ENCODE measurements at regions not wholly inside any gene's neighbourhood (a gene's known extent, or its start where the extent isn't known, plus 50 kb on each side); places are given as distances from the start of the nearest gene placed in this dataset.

DNA sequence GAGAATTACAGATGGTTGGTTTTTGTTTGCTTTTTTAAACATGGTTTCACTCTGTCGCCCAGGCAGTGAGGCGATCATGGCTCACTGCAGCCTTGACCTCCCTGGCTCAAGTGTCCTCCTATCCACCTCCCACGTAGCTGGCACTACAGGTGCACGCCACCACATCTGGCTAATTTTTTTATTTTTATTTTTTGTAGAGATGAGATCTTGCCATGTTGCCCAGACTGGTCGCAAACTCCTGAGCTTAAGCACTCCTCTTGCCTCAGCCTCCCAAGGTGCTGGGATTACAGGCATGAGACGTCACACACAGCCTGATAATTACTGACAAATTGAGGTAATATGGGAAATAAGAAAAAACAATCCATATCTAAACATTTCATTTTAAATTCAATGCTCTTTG, 110.5 kb upstream of the ZSWIM2 start:
- Histone ChIP-seq H3F3A (replicated peaks; ENCODE audit: low read depth) (no peaks in the 10 kb centered on the region), H3K4me2 (no peak overlapping the region), H3K27ac (ENCODE audit: low read depth) (no peak overlapping the region), H4K20me1 (replicated peaks; ENCODE audit: insufficient read depth) (no peaks in the 10 kb centered on the region), H3K36me3 (ENCODE audit: insufficient read depth) (no peaks in the 10 kb centered on the region), H3K4me3 (no peak overlapping the region), H3K4me1 (ENCODE audit: insufficient read depth) (no peaks in the 10 kb centered on the region), H2AFZ (no peak overlapping the region), H3K9me2 (ENCODE audit: insufficient read depth) (no peaks in the 10 kb centered on the region; the same call in 1 of the 2 replicates), H3K27me3 (ENCODE audit: insufficient read depth) (no peaks in the 10 kb centered on the region), H3K79me2 (replicated peaks; ENCODE audit: insufficient read depth) (no peaks in the 10 kb centered on the region)
- DNase-seq (ENCODE audit: low spot score) (no peak), ATAC-seq (no peak)
- no peaks in the 10 kb centered on the region for H3K36me3 Mint-ChIP-seq (ENCODE audit: low read depth)
- no peak overlapping the region for H3K4me3 Mint-ChIP-seq
- peaks cover 5% of the 10 kb centered on the region for H3K27me3 Mint-ChIP-seq (ENCODE audit: insufficient read depth, low read depth, poor library complexity)
- TF ChIP-seq STAT1 (IDR thresholded peaks at IDR 0.05; ENCODE audit: unreplicated experiment) (no peak), POLR2AphosphoS5 (IDR thresholded peaks at IDR 0.05; ENCODE audit: low read depth) (no peak), EZH2 (IDR thresholded peaks at IDR 0.05; ENCODE audit: low read depth, unreplicated experiment) (no peak), CTCF (conservative IDR thresholded peaks at IDR 0.05; ENCODE audit: low read depth in 2 of 2) (no peak), CREB1 (CRISPR knock-in tag; IDR thresholded peaks at IDR 0.05; ENCODE audit: low read depth) (no peak), ZNF331 (CRISPR knock-in tag; IDR thresholded peaks at IDR 0.05; ENCODE audit: low read depth) (no peak), ZNF462 (CRISPR knock-in tag; IDR thresholded peaks at IDR 0.05) (no peak), EZH2phosphoT487 (IDR thresholded peaks at IDR 0.05; ENCODE audit: unreplicated experiment) (no peak), ZNF114 (CRISPR knock-in tag; IDR thresholded peaks at IDR 0.05) (no peak), JUNB (IDR thresholded peaks at IDR 0.05; ENCODE audit: unreplicated experiment) (no peak)
- TF ChIP-seq, protein P1, sequence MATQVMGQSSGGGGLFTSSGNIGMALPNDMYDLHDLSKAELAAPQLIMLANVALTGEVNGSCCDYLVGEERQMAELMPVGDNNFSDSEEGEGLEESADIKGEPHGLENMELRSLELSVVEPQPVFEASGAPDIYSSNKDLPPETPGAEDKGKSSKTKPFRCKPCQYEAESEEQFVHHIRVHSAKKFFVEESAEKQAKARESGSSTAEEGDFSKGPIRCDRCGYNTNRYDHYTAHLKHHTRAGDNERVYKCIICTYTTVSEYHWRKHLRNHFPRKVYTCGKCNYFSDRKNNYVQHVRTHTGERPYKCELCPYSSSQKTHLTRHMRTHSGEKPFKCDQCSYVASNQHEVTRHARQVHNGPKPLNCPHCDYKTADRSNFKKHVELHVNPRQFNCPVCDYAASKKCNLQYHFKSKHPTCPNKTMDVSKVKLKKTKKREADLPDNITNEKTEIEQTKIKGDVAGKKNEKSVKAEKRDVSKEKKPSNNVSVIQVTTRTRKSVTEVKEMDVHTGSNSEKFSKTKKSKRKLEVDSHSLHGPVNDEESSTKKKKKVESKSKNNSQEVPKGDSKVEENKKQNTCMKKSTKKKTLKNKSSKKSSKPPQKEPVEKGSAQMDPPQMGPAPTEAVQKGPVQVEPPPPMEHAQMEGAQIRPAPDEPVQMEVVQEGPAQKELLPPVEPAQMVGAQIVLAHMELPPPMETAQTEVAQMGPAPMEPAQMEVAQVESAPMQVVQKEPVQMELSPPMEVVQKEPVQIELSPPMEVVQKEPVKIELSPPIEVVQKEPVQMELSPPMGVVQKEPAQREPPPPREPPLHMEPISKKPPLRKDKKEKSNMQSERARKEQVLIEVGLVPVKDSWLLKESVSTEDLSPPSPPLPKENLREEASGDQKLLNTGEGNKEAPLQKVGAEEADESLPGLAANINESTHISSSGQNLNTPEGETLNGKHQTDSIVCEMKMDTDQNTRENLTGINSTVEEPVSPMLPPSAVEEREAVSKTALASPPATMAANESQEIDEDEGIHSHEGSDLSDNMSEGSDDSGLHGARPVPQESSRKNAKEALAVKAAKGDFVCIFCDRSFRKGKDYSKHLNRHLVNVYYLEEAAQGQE (IDR thresholded peaks at IDR 0.05; ENCODE audit: unreplicated experiment), result no peak
- TF ChIP-seq, protein P2, sequence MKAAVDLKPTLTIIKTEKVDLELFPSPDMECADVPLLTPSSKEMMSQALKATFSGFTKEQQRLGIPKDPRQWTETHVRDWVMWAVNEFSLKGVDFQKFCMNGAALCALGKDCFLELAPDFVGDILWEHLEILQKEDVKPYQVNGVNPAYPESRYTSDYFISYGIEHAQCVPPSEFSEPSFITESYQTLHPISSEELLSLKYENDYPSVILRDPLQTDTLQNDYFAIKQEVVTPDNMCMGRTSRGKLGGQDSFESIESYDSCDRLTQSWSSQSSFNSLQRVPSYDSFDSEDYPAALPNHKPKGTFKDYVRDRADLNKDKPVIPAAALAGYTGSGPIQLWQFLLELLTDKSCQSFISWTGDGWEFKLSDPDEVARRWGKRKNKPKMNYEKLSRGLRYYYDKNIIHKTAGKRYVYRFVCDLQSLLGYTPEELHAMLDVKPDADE (IDR thresholded peaks at IDR 0.05), result no peak
- no peak overlapping the region for H3K27ac Mint-ChIP-seq
- H3K4me1 Mint-ChIP-seq, result no peaks in the 10 kb centered on the region
- peaks cover 5% of the 10 kb centered on the region; the same call in 1 of the 3 replicates for H3K9me3 Mint-ChIP-seq

All from GM23338 (cell line).